ENCODE measurements at regions not wholly inside any gene's neighbourhood (a gene's known extent, or its start where the extent isn't known, plus 50 kb on each side); places are given as distances from the start of the nearest gene placed in this dataset.
"Not testable (repeated sequence)": the region's sequence is repeated elsewhere in the genome, so short reads cannot be mapped to it uniquely, and the experiment has no call there.

DNA sequence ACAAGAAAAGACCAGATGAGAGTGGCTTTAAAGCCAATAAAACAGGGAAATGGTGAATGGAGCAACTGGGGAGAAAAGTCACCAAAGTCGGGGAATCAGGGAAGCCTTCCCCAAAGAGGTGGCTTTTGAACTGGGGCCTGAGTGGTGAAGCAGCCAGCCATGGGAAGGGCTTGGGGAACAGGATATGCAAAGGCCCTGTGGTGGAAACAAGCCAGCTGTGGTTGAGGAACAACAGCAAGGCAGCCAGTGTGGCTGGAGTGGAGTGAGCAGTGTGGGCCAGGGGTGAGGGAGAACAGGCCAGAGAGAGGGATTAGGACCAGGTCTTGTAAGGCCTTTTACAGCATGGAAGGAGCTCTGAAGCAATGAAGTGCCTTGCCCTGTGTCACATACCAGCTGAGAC is 51.0 kb upstream of the ROPN1B start:
- not testable (repeated sequence) for DNase-seq

DNA sequence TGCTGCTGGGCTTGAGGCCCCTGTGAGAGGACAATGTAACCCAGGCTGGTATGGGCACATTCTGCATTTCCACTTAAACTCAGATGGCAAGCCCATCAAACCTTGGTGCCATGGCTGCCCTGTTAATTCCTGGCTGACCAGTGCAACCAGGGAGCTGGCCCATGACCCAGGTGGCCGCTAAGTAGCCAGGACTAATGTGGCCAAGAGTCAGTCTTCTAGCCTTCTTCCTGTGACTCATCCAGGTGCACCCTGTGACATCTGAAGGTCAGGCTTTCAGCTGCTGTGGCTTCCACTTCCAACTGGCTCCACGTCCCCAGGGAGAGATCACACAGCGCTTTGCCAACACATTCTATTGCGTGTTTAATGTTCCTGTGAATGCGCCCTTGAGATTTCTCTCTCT is 50.5 kb upstream of the ROPN1B start:
- not testable (repeated sequence) for DNase-seq

DNA sequence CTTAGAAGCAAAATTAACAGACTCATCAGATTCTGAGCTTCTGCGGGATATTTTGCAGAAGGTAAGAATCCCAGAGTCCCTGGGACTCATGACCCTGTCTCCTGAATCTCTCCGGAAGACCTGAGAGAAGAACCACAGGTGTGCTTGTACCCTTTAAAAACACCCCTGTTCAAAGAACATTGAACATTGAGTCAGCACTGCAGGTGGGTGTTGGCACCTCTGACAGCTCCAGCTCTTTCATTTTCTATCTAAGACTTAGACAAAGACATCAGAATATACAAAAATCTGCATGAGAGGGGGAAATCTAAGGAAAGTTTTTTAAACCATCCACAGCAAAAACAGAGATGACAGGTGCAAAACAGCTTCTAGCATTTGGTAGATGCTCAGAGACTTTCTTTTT is 50.1 kb upstream of the ROPN1B start:
- DNase-seq, result not testable (repeated sequence)
